ENCODE measurements at regions not wholly inside any gene's neighbourhood (a gene's known extent, or its start where the extent isn't known, plus 50 kb on each side); places are given as distances from the start of the nearest gene placed in this dataset.

- intact Hi-C loops (cut with micrococcal nuclease), result no loop called here
- DNase-seq (no peak), ATAC-seq (no peak)
- Mint-ChIP-seq H3K9me3 (peaks cover 6% of the 10 kb centered on the region), H3K27me3 (no peaks in the 10 kb centered on the region), H3K27ac (no peak overlapping the region), H3K4me1 (ENCODE audit: low read depth) (peaks cover 7% of the 10 kb centered on the region), H3K4me3 (no peak overlapping the region), H3K36me3 (ENCODE audit: low read depth) (no peaks in the 10 kb centered on the region)
- ChIA-PET POLR2A (no interaction called here), CTCF (no interaction called here)
- TF ChIP-seq, protein P1, sequence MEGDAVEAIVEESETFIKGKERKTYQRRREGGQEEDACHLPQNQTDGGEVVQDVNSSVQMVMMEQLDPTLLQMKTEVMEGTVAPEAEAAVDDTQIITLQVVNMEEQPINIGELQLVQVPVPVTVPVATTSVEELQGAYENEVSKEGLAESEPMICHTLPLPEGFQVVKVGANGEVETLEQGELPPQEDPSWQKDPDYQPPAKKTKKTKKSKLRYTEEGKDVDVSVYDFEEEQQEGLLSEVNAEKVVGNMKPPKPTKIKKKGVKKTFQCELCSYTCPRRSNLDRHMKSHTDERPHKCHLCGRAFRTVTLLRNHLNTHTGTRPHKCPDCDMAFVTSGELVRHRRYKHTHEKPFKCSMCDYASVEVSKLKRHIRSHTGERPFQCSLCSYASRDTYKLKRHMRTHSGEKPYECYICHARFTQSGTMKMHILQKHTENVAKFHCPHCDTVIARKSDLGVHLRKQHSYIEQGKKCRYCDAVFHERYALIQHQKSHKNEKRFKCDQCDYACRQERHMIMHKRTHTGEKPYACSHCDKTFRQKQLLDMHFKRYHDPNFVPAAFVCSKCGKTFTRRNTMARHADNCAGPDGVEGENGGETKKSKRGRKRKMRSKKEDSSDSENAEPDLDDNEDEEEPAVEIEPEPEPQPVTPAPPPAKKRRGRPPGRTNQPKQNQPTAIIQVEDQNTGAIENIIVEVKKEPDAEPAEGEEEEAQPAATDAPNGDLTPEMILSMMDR (IDR thresholded peaks at IDR 0.05), result no peak
Observed at GRCh38 chr10:3995302-3996210, 210.5 kb upstream of the KLF6 start.

DNA sequence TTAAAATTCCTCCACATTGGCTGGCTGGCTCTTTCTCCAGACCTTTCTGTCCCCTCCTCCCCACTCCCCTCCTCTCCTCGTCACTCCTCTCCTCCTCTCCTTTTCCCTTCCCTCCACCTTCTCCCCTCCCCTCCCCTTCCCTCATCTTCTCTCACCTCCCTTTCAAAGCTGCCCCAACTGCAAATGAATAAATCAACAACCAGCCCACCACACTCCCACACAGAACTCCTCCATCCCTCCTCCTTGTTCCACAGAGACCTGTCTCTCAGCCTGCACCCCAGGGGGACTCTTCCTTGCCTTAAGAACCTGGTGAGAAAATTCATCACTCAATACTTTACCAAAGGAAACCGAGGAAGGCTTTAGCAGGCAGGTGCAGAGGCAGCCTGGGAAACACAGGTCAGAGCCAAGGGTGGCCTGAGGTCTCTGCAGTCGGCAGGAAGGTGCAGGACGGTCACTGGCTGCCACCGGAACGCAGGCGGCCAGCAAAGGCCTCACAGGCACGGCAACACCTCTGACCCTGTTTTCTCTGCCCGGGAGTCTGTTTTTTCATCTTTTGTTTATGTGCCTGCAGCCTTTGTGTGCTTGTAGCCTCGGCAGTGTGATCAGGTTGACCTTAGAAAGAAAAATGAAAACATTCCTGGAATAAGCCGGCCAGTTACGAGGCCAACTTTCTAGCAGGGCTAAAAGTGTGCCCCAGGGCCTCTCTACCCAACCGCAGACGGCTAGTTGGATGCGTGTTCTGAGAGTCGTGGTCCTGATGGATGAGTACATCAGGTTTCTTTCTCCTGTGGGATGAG, 207.6 kb upstream of the KLF6 start:
- ChIA-PET POLR2A (interaction anchor here (0.7 to 1.2 kb wide), 2 partner anchors 13 to 19 kb away, joined by 3 read pairs; no protein-coding TSS in a partner anchor), CTCF (no interaction called here)
- Mint-ChIP-seq H3K27me3 (no peaks in the 10 kb centered on the region), H3K27ac (no peak overlapping the region), H3K9me3 (no peaks in the 10 kb centered on the region), H3K36me3 (ENCODE audit: low read depth) (no peaks in the 10 kb centered on the region), H3K4me3 (no peak overlapping the region), H3K4me1 (ENCODE audit: low read depth) (peaks cover 7% of the 10 kb centered on the region)
- TF ChIP-seq, protein P1 (IDR thresholded peaks at IDR 0.05), result no peak
- ATAC-seq (no peak), DNase-seq (no peak)
- intact Hi-C loops (cut with micrococcal nuclease), result no loop called here

GRCh38 chr10:3990307-3990706, 205.3 kb upstream of the KLF6 start:
- ATAC-seq (no peak), DNase-seq (no peak)
- CTCF ChIA-PET, result no interaction called here
- Mint-ChIP-seq H3K9me3 (no peaks in the 10 kb centered on the region), H3K36me3 (ENCODE audit: low read depth) (no peaks in the 10 kb centered on the region), H3K27me3 (no peaks in the 10 kb centered on the region), H3K4me3 (no peak overlapping the region), H3K4me1 (ENCODE audit: low read depth) (peaks cover under 1% of the 10 kb centered on the region), H3K27ac (no peak overlapping the region)
- TF ChIP-seq, protein P1 (IDR thresholded peaks at IDR 0.05), result no peak
- POLR2A ChIA-PET, result interaction anchor here (1.6 kb wide), 1 partner anchor 29 kb away, joined by 4 read pairs; no protein-coding TSS in a partner anchor
- intact Hi-C loops (cut with micrococcal nuclease), result no loop called here

GRCh38 chr10:3987143-3987974, 202.3 kb upstream of the KLF6 start:
- no peak for DNase-seq
- CTCF ChIA-PET, result no interaction called here
- H3K4me3 Mint-ChIP-seq, result no peak overlapping the region
- TF ChIP-seq, protein P1 (IDR thresholded peaks at IDR 0.05), result no peak
- POLR2A ChIA-PET, result no interaction called here
- H3K9me3 Mint-ChIP-seq, result peaks cover 5% of the 10 kb centered on the region
- ATAC-seq, result no peak
- no peaks in the 10 kb centered on the region for H3K4me1 Mint-ChIP-seq (ENCODE audit: low read depth)
- H3K27me3 Mint-ChIP-seq, result no peaks in the 10 kb centered on the region
- H3K36me3 Mint-ChIP-seq (ENCODE audit: low read depth), result peaks cover 2% of the 10 kb centered on the region
- H3K27ac Mint-ChIP-seq, result no peak overlapping the region
- intact Hi-C loops (cut with micrococcal nuclease), result no loop called here
